OCI-LY7 (cell line): ENCODE measurements at regions not wholly inside any gene's neighbourhood (a gene's known extent, or its start where the extent isn't known, plus 50 kb on each side); places are given as distances from the start of the nearest gene placed in this dataset.

Source experiments
- BruUV-seq: library from RNA; stranded (reverse); fragments of 400-500 nt; replicated peaks from 2 replicates; lab custom pipeline; 2021; lab: Mats Ljungman, UMichigan
- CTCF ChIA-PET: fragments of 300-600 bp; sonication (Branson Sonifier 250); formaldehyde crosslinking; loops from one replicate; lab custom pipeline; 2022; ENCODE audit warnings: antibody characterized with exemption; ENCODE audit not compliant: unreplicated experiment; lab: Charles Lee
- POLR2A ChIA-PET: fragments of 300-600 bp; sonication (Branson Sonifier 250); formaldehyde crosslinking; loops from one replicate; lab custom pipeline; 2022; ENCODE audit warnings: antibody characterized with exemption; lab: Charles Lee
- DNase-seq: peaks from one replicate; pipeline ENCODE4 v3.0.0-alpha.2; 2015; ENCODE audit warnings: low spot score
- H2AFZ ChIP-seq: fragments of 200-600 bp; sonication (generic), shearing (Covaris generic); 2 replicates; pipeline ENCODE4 v1.6.1; 2014; ENCODE audit warnings: mild to moderate bottlenecking, antibody characterized with exemption, low read length, moderate library complexity
- H3K27ac ChIP-seq: fragments of 200-600 bp; sonication (generic); 2 replicates; pipeline ENCODE4 v1.5.1; 2014; ENCODE audit warnings: mixed run types, low read depth, mild to moderate bottlenecking, moderate library complexity, low read length, inconsistent platforms; ENCODE audit not compliant: poor library complexity, severe bottlenecking
- H3K36me3 ChIP-seq: fragments of 200-600 bp; sonication (generic); 2 replicates; pipeline ENCODE4 v1.6.1; 2014; ENCODE audit warnings: mild to moderate bottlenecking, antibody characterized with exemption, low read length, moderate library complexity, mixed read lengths; ENCODE audit not compliant: insufficient read depth
- H3K4me1 ChIP-seq: fragments of 200-600 bp; sonication (generic); 2 replicates; pipeline ENCODE4 v1.5.1; 2014; ENCODE audit warnings: mild to moderate bottlenecking, low read length; ENCODE audit not compliant: insufficient read depth, poor library complexity, severe bottlenecking
- H3K4me2 ChIP-seq: fragments of 200-600 bp; sonication (generic); 2 replicates; pipeline ENCODE4 v1.6.1; 2014; ENCODE audit warnings: mild to moderate bottlenecking, low read length
- H3K4me3 ChIP-seq: fragments of 200-600 bp; sonication (generic); 2 replicates; pipeline ENCODE4 v1.5.1; 2014; ENCODE audit warnings: mild to moderate bottlenecking, low read depth, low read length; ENCODE audit not compliant: poor library complexity, severe bottlenecking
- H3K79me2 ChIP-seq: fragments of 200-600 bp; sonication (generic); 2 replicates; pipeline ENCODE4 v1.6.1; 2016; ENCODE audit warnings: low read depth, mild to moderate bottlenecking, low read length, moderate library complexity, mixed read lengths; ENCODE audit not compliant: insufficient read depth
- H3K9me2 ChIP-seq: fragments of 200-600 bp; sonication (generic); 2 replicates; pipeline ENCODE4 v1.6.1; 2016; ENCODE audit warnings: mild to moderate bottlenecking, low read length, mixed read lengths; ENCODE audit not compliant: insufficient read depth
- H3K9me3 ChIP-seq: fragments of 200-600 bp; sonication (generic); 2 replicates; pipeline ENCODE4 v1.6.1; 2014; ENCODE audit warnings: mild to moderate bottlenecking, mixed run types, low read length, mixed read lengths
- H4K20me1 ChIP-seq: fragments of 200-600 bp; sonication (generic); 2 replicates; pipeline ENCODE4 v1.6.1; 2014; ENCODE audit warnings: mild to moderate bottlenecking, antibody characterized with exemption, low read length, moderate library complexity, mixed read lengths; ENCODE audit not compliant: insufficient read depth
- CTCF ChIP-seq: fragments of 200-600 bp; sonication (generic); conservative IDR thresholded peaks from 2 replicates; pipeline ENCODE4 v1.5.1; 2014; ENCODE audit warnings: mild to moderate bottlenecking, antibody characterized with exemption, low read length, moderate library complexity, mixed read lengths
- EZH2phosphoT487 ChIP-seq: fragments of 200-600 bp; sonication (generic); IDR thresholded peaks from 2 replicates; pipeline ENCODE4 v1.6.1; 2018; ENCODE audit warnings: low read depth, borderline replicate concordance, mild to moderate bottlenecking, mixed run types, antibody characterized with exemption, low read length, moderate library complexity, mixed read lengths
- intact Hi-C: fragments of 100-400 bp; cut with micrococcal nuclease; formaldehyde crosslinking; loops from one replicate; pipeline ENCODE4 v1.10.0; 2022; ENCODE audit not compliant: unreplicated experiment

GRCh38 chr7:132049462-132050304, 493.3 kb upstream of the PODXL start:
- H3K4me3 ChIP-seq, result no peak overlapping the region
- H4K20me1 ChIP-seq, result no peaks in the 10 kb centered on the region
- ChIA-PET POLR2A (no interaction called here), CTCF (no interaction called here)
- no TSS peak for BruUV-seq
- H3K4me1 ChIP-seq, result no peaks in the 10 kb centered on the region
- H3K27ac ChIP-seq, result no peak overlapping the region
- no peak overlapping the region for H3K4me2 ChIP-seq
- no peak overlapping the region for H2AFZ ChIP-seq
- no peaks in the 10 kb centered on the region for H3K36me3 ChIP-seq
- TF ChIP-seq EZH2phosphoT487 (no peak), CTCF (peak; percentile 87)
- no peaks in the 10 kb centered on the region for H3K9me3 ChIP-seq
- intact Hi-C loops, result loop anchor here (5.0 kb wide), 1 partner anchor 362 kb away; no protein-coding TSS in a partner anchor
- no peaks in the 10 kb centered on the region for H3K9me2 ChIP-seq
- H3K79me2 ChIP-seq, result no peaks in the 10 kb centered on the region
- DNase-seq, result peak; percentile 28

- no peaks in the 10 kb centered on the region for H3K9me2 ChIP-seq
- no peak for DNase-seq
- H4K20me1 ChIP-seq, result no peaks in the 10 kb centered on the region
- intact Hi-C loops, result loop anchor here (5.0 kb wide), 1 partner anchor 358 kb away; no protein-coding TSS in a partner anchor
- H3K27ac ChIP-seq, result no peak overlapping the region
- H3K36me3 ChIP-seq, result no peaks in the 10 kb centered on the region
- H3K4me1 ChIP-seq, result no peaks in the 10 kb centered on the region
- no peaks in the 10 kb centered on the region for H3K79me2 ChIP-seq
- BruUV-seq, result no TSS peak
- CTCF ChIA-PET, result no interaction called here
- H2AFZ ChIP-seq, result no peak overlapping the region
- H3K9me3 ChIP-seq, result no peaks in the 10 kb centered on the region
- H3K4me2 ChIP-seq, result no peak overlapping the region
- TF ChIP-seq CTCF (no peak), EZH2phosphoT487 (no peak)
- H3K4me3 ChIP-seq, result no peak overlapping the region
- POLR2A ChIA-PET, result no interaction called here
These were observed 489.1 kb upstream of the PODXL start for GRCh38 chr7:132045481-132045980.

- DNase-seq, result no peak
- no TSS peak for BruUV-seq
- intact Hi-C loops, result loop anchor here (5.0 kb wide), 1 partner anchor 358 kb away; no protein-coding TSS in a partner anchor
- H3K4me3 ChIP-seq, result no peak overlapping the region
- POLR2A ChIA-PET, result no interaction called here
- H3K4me2 ChIP-seq, result no peak overlapping the region
- no peaks in the 10 kb centered on the region for H3K36me3 ChIP-seq
- H4K20me1 ChIP-seq, result no peaks in the 10 kb centered on the region
- H3K27ac ChIP-seq, result no peak overlapping the region
- no peaks in the 10 kb centered on the region for H3K4me1 ChIP-seq
- no peaks in the 10 kb centered on the region for H3K9me2 ChIP-seq
- H3K9me3 ChIP-seq, result no peaks in the 10 kb centered on the region
- no peak for TF ChIP-seq CTCF
- TF ChIP-seq EZH2phosphoT487, result no peak
- H2AFZ ChIP-seq, result no peak overlapping the region
- H3K79me2 ChIP-seq, result no peaks in the 10 kb centered on the region
- CTCF ChIA-PET, result no interaction called here
These were observed 488.6 kb upstream of the PODXL start for GRCh38 chr7:132045002-132045401.
